ENCODE measurements at regions not wholly inside any gene's neighbourhood (a gene's known extent, or its start where the extent isn't known, plus 50 kb on each side); places are given as distances from the start of the nearest gene placed in this dataset.

GRCh38 chr17:77444628-77444983, 303.8 kb downstream of the SEC14L1 start:
- no peak for TF ChIP-seq CTCF (IDR thresholded peaks at IDR 0.05; ENCODE audit: low read depth, low read length)
- no peak for DNase-seq (ENCODE audit: extremely low read depth, low read depth)

GRCh38 chr17:77444984-77445759, 304.4 kb downstream of the SEC14L1 start:
- no peak for TF ChIP-seq CTCF (IDR thresholded peaks at IDR 0.05; ENCODE audit: low read depth, low read length)

GRCh38 chr17:77445760-77446532, 305.2 kb downstream of the SEC14L1 start:
- no peak for DNase-seq (ENCODE audit: extremely low read depth, low read depth)
- no peak for TF ChIP-seq CTCF (IDR thresholded peaks at IDR 0.05; ENCODE audit: low read depth, low read length)

More at GRCh38 chr17:77444984-77445759, 304.4 kb downstream of the SEC14L1 start:
- DNase-seq (ENCODE audit: extremely low read depth, low read depth), result peak; percentile 88

GRCh38 chr17:77446940-77447634, 306.3 kb downstream of the SEC14L1 start:
- no peak for TF ChIP-seq CTCF (IDR thresholded peaks at IDR 0.05; ENCODE audit: low read depth, low read length)

GRCh38 chr17:77449373-77449907, 308.7 kb downstream of the SEC14L1 start:
- no peak for TF ChIP-seq CTCF (IDR thresholded peaks at IDR 0.05; ENCODE audit: low read depth, low read length)
- no peak for DNase-seq (ENCODE audit: extremely low read depth, low read depth)

More at GRCh38 chr17:77446940-77447634, 306.3 kb downstream of the SEC14L1 start:
- DNase-seq (ENCODE audit: extremely low read depth, low read depth), result peak; percentile 75

- TF ChIP-seq CTCF (IDR thresholded peaks at IDR 0.05; ENCODE audit: low read depth, low read length), result no peak
- DNase-seq (ENCODE audit: extremely low read depth, low read depth), result no peak
Measured at GRCh38 chr17:77449908-77450741, 309.4 kb downstream of the SEC14L1 start.

Measured in AG09319 (cell line).